Nephron (organoid): ENCODE measurements at regions not wholly inside any gene's neighbourhood (a gene's known extent, or its start where the extent isn't known, plus 50 kb on each side); places are given as distances from the start of the nearest gene placed in this dataset.
"Not testable (repeated sequence)": the region's sequence is repeated elsewhere in the genome, so short reads cannot be mapped to it uniquely, and the experiment has no call there.

Experiments used
- H3K27ac Mint-ChIP-seq, 3 experiments: 2 replicates each; pipeline ENCODE4 v1.8.0; 2020; ENCODE audit warnings: mixed read lengths in 3 of 3, mild to moderate bottlenecking in 2 of 3, moderate library complexity in 1 of 3
- H3K27me3 Mint-ChIP-seq: 2 replicates; pipeline ENCODE4 v1.8.0; 2021; ENCODE audit warnings: low read depth, mild to moderate bottlenecking, moderate library complexity, mixed read lengths
- H3K36me3 Mint-ChIP-seq: 2 replicates; pipeline ENCODE4 v1.8.0; 2020; ENCODE audit warnings: low read depth, mixed read lengths
- H3K4me1 Mint-ChIP-seq: 2 replicates; pipeline ENCODE4 v1.8.0; 2020; ENCODE audit warnings: mixed read lengths
- H3K4me3 Mint-ChIP-seq, 3 experiments: 2 replicates each; pipeline ENCODE4 v1.8.0; 2020; ENCODE audit warnings: mild to moderate bottlenecking in 3 of 3, mixed read lengths in 3 of 3, moderate library complexity in 2 of 3
- H3K9me3 Mint-ChIP-seq: 2 replicates; pipeline ENCODE4 v1.8.0; 2020; ENCODE audit warnings: mixed read lengths
- CTCF ChIP-seq, 3 experiments: fragments of 200-600 bp; sonication (generic); IDR thresholded peaks; one replicate each; pipeline ENCODE4 v1.5.0; 2021; ENCODE audit warnings: antibody characterized with exemption in 3 of 3; ENCODE audit not compliant: unreplicated experiment in 3 of 3

GRCh38 chrX:99266255-99266654 lies 1143.8 kb downstream of the PCDH19 start:
- no peaks in the 10 kb centered on the region for H3K27me3 Mint-ChIP-seq
- no peaks in the 10 kb centered on the region for H3K36me3 Mint-ChIP-seq
- no peak overlapping the region for H3K4me3 Mint-ChIP-seq
- no peaks in the 10 kb centered on the region for H3K4me1 Mint-ChIP-seq
- no peak for TF ChIP-seq CTCF (IDR thresholded peaks at IDR 0.05; ENCODE audit: unreplicated experiment in 3 of 3)
- no peak overlapping the region for H3K27ac Mint-ChIP-seq
- peaks cover 18% of the 10 kb centered on the region for H3K9me3 Mint-ChIP-seq

- no peak for TF ChIP-seq CTCF (IDR thresholded peaks at IDR 0.05; ENCODE audit: unreplicated experiment in 3 of 3)
- Mint-ChIP-seq H3K4me1 (no peaks in the 10 kb centered on the region), H3K27me3 (no peaks in the 10 kb centered on the region), H3K27ac (no peak overlapping the region), H3K9me3 (peaks cover 7% of the 10 kb centered on the region), H3K4me3 (no peak overlapping the region), H3K36me3 (no peaks in the 10 kb centered on the region)
Measured at GRCh38 chrX:99248180-99248579, 1161.9 kb downstream of the PCDH19 start.

GRCh38 chrX:99242001-99242400 lies 1168.1 kb downstream of the PCDH19 start:
- Mint-ChIP-seq H3K27ac (no peak overlapping the region), H3K4me3 (no peak overlapping the region), H3K36me3 (no peaks in the 10 kb centered on the region), H3K4me1 (no peaks in the 10 kb centered on the region), H3K27me3 (peaks cover 3% of the 10 kb centered on the region), H3K9me3 (peaks cover 9% of the 10 kb centered on the region)
- no peak for TF ChIP-seq CTCF (IDR thresholded peaks at IDR 0.05; ENCODE audit: unreplicated experiment in 3 of 3)

- H3K4me3 Mint-ChIP-seq, H3K4me1 Mint-ChIP-seq, H3K27me3 Mint-ChIP-seq, H3K27ac Mint-ChIP-seq, H3K36me3 Mint-ChIP-seq: not testable (repeated sequence)
- peaks cover 14% of the 10 kb centered on the region for H3K9me3 Mint-ChIP-seq
Measured at GRCh38 chrX:99234384-99234783, 1175.7 kb downstream of the PCDH19 start.

- Mint-ChIP-seq H3K27me3 (no peaks in the 10 kb centered on the region), H3K9me3 (no peaks in the 10 kb centered on the region), H3K27ac (no peak overlapping the region), H3K4me1 (no peaks in the 10 kb centered on the region), H3K4me3 (no peak overlapping the region), H3K36me3 (no peaks in the 10 kb centered on the region)
- TF ChIP-seq CTCF (IDR thresholded peaks at IDR 0.05; ENCODE audit: unreplicated experiment in 3 of 3), result no peak
Measured at GRCh38 chrX:99192421-99192820, 1217.7 kb downstream of the PCDH19 start.

- Mint-ChIP-seq H3K27ac (no peak overlapping the region), H3K36me3 (no peaks in the 10 kb centered on the region), H3K27me3 (no peaks in the 10 kb centered on the region), H3K4me1 (no peaks in the 10 kb centered on the region), H3K4me3 (no peak overlapping the region), H3K9me3 (no peaks in the 10 kb centered on the region)
- TF ChIP-seq CTCF (IDR thresholded peaks at IDR 0.05; ENCODE audit: unreplicated experiment in 3 of 3), result no peak
Measured at GRCh38 chrX:99184153-99184552, 1225.9 kb downstream of the PCDH19 start.
